T-helper 1 cell (primary cell): ENCODE measurements at regions not wholly inside any gene's neighbourhood (a gene's known extent, or its start where the extent isn't known, plus 50 kb on each side); places are given as distances from the start of the nearest gene placed in this dataset.

Experiments used
- DNase-seq, 5 donors: peaks; one replicate each; pipeline ENCODE4 v3.0.0-alpha.2; 2012 to 2020

GRCh38 chr13:39859898-39860297, 204.4 kb downstream of the COG6 start:
- DNase-seq, result no peak

- DNase-seq, result no peak
These were observed 207.4 kb downstream of the COG6 start for GRCh38 chr13:39862900-39863299.

GRCh38 chr13:39864221-39864620, 208.8 kb downstream of the COG6 start:
- DNase-seq, result no peak

- DNase-seq, result no peak
These were observed 211.3 kb downstream of the COG6 start for GRCh38 chr13:39866722-39867121.

- DNase-seq, result no peak
These were observed 212.3 kb downstream of the COG6 start for GRCh38 chr13:39867807-39868206.

- DNase-seq, result no peak
These were observed 214.8 kb downstream of the COG6 start for GRCh38 chr13:39870197-39870747.

GRCh38 chr13:39874331-39875053, 219.0 kb downstream of the COG6 start:
- DNase-seq, result no peak

- no peak for DNase-seq
These were observed 219.9 kb downstream of the COG6 start for GRCh38 chr13:39875111-39875987.

GRCh38 chr13:39876258-39876657, 220.8 kb downstream of the COG6 start:
- no peak for DNase-seq

GRCh38 chr13:39877134-39877533, 221.7 kb downstream of the COG6 start:
- DNase-seq, result no peak

- DNase-seq, result no peak
These were observed 224.0 kb downstream of the COG6 start for GRCh38 chr13:39879286-39880035.

- no peak for DNase-seq
These were observed 225.9 kb downstream of the COG6 start for GRCh38 chr13:39881383-39881782.

- DNase-seq, result no peak
These were observed 226.4 kb downstream of the COG6 start for GRCh38 chr13:39881887-39882286.

GRCh38 chr13:39884166-39884565, 228.7 kb downstream of the COG6 start:
- DNase-seq, result no peak

- no peak for DNase-seq
These were observed 230.9 kb downstream of the COG6 start for GRCh38 chr13:39886336-39886735.

GRCh38 chr13:39887387-39887786, 231.9 kb downstream of the COG6 start:
- DNase-seq, result no peak

GRCh38 chr13:39888865-39889810, 233.7 kb downstream of the COG6 start:
- no peak for DNase-seq

GRCh38 chr13:39890537-39890936, 235.1 kb downstream of the COG6 start:
- DNase-seq, result no peak

- DNase-seq, result peak in 2 of 5 donors; percentile 2 to 14
These were observed 237.5 kb downstream of the COG6 start for GRCh38 chr13:39892721-39893685.

- DNase-seq, result no peak
These were observed 238.3 kb downstream of the COG6 start for GRCh38 chr13:39893808-39894207.

GRCh38 chr13:39894586-39894985, 239.1 kb downstream of the COG6 start:
- DNase-seq, result no peak
